ENCODE measurements at regions not wholly inside any gene's neighbourhood (a gene's known extent, or its start where the extent isn't known, plus 50 kb on each side); places are given as distances from the start of the nearest gene placed in this dataset.

DNA sequence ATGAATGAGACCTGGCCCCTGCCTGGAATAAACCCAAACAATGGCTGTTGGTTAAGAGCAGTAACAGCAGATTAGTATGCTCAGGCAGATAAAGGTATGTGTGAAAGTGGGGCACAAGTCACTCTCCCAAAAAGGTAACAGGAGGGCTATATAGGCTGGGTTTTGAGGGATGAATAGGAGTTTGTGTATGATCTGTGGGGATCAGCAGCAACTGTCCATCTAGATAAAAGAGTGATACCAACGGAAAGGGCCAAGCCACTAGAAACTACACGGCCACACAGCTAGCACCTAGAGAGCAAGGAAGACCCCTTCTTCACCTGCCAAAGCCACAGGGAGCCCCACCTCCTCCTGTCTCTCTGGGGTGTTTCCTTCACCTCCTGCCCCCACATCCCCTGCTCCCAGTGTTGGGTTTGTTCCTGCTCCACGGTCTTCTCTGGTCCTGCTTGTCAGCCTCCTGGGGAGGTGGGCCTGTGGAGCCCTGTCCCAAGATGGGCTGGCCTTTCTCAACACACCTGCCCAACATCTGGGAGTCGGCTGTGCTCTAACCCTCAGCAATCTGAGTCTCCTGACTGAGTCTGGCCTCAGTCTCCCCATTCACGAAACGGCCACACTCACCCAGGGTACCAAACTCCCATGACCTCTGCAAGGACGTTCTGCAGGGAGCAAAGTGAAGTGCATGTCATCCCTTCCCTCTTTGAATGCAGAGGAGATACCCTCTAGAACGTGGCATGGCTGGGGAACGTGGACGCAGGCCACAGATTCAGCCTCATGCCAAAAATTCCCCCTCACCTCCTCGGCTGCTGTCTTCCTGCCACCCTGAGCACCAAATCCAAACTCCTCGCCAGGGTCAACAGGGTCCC lies 108.2 kb downstream of the NCOR2 start:
- H3K4me1 ChIP-seq: peaks cover 0 to 52% of the 10 kb centered on the region in 2 donors
- peaks cover 43% of the 10 kb centered on the region for H3K36me3 ChIP-seq
- TF ChIP-seq, protein P1, sequence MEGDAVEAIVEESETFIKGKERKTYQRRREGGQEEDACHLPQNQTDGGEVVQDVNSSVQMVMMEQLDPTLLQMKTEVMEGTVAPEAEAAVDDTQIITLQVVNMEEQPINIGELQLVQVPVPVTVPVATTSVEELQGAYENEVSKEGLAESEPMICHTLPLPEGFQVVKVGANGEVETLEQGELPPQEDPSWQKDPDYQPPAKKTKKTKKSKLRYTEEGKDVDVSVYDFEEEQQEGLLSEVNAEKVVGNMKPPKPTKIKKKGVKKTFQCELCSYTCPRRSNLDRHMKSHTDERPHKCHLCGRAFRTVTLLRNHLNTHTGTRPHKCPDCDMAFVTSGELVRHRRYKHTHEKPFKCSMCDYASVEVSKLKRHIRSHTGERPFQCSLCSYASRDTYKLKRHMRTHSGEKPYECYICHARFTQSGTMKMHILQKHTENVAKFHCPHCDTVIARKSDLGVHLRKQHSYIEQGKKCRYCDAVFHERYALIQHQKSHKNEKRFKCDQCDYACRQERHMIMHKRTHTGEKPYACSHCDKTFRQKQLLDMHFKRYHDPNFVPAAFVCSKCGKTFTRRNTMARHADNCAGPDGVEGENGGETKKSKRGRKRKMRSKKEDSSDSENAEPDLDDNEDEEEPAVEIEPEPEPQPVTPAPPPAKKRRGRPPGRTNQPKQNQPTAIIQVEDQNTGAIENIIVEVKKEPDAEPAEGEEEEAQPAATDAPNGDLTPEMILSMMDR (IDR thresholded peaks at IDR 0.05): no peak
- H3K27ac ChIP-seq: no peak overlapping the region
- no peaks in the 10 kb centered on the region for H3K9me3 ChIP-seq
- no peak overlapping the region for H3K4me3 ChIP-seq
- DNase-seq (ENCODE audit: low spot score): no peak
- no peaks in the 10 kb centered on the region for H3K27me3 ChIP-seq

DNA sequence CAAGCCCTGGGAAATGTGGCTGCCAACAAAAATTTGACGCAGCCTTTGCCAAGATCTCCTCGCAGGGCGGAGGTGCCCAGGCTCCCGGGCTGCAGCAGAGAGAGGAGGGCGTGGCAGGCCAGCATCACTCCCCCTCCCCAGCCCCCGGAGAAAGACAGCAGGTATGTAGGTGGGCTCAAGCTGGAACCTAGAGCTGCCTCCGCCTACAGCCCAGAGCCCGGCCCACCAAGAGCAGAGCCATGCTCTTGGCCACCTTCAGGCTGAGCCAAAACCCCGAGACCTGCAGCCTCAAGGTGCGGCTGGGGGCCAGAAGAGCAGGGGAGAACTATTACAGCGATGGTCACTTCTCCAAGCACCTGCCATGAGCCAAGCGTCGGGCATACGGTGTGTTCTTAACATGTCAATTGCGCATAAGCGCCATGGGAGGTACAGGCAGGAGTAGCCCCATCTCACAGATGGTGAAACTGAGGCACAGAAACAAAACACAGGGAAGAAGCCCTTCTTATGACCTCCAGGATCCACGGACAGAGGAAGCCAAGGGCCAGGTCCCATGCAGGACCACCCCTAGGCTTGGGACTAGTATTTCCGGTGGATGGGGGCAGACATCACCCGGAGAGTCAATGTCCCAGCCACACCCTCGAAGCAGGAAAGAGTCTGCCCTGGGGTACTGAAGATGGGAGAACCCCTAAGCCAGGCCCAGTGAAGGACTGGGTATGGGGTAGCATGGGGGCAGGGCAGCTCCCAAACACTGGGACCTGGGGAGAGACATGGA lies 109.0 kb downstream of the NCOR2 start:
- TF ChIP-seq, protein P1 (IDR thresholded peaks at IDR 0.05): no peak
- H3K9me3 ChIP-seq: no peaks in the 10 kb centered on the region
- peaks cover 37% of the 10 kb centered on the region for H3K36me3 ChIP-seq
- no peaks in the 10 kb centered on the region for H3K27me3 ChIP-seq
- no peak for DNase-seq (ENCODE audit: low spot score)
- no peak overlapping the region for H3K4me3 ChIP-seq
- peak overlapping the region; percentile 90 to 93 for H3K27ac ChIP-seq
- H3K4me1 ChIP-seq: peaks cover 0 to 53% of the 10 kb centered on the region in 2 donors

DNA sequence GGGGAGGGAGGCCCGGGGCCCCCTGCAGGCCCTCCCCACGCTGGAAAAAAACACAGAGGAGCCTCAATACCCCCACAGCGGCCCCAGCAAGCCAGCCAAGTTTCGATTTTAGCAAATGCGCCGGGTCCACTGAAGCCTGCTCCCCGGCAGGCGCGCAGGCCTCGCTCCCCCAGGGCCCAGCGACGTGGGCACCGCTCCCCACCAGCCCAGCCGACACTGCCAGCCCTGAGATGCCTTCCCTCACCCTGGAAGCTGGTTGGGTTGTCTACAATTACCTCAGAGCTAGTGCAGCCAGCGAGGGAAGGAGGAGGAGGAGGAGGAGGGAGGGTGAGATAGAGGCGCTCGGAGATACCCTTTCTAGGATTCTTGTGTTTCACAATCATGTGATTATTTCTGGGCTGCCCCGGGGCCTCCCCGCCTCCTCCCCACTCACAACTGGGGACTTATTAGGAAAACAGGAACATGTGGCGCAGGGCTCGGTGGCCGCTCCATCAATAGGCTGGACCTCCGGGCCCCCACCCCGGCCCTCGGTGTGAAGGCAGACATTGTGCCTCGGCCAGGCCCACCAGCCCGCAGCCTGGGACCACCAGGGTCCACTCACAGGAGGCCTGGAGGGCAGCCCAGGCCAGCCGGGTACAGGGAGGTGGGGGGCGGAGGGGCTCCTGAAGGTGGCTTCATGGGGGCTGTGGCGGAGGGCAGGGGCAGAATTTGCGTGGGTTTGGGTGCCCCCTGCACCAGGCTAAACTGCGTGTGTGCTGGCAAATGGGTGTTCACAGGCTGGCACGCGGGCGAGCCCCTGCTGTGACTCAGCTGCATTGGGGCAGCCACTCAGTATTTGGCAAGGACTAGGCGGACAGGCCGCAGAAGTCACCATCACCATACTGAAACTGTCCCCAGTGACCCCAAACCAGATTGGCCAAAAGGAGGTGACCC lies 109.9 kb downstream of the NCOR2 start:
- Histone ChIP-seq H3K4me1 (peaks cover 0 to 62% of the 10 kb centered on the region in 2 donors), H3K36me3 (peaks cover 34% of the 10 kb centered on the region)
- TF ChIP-seq, protein P1 (IDR thresholded peaks at IDR 0.05): no peak

DNA sequence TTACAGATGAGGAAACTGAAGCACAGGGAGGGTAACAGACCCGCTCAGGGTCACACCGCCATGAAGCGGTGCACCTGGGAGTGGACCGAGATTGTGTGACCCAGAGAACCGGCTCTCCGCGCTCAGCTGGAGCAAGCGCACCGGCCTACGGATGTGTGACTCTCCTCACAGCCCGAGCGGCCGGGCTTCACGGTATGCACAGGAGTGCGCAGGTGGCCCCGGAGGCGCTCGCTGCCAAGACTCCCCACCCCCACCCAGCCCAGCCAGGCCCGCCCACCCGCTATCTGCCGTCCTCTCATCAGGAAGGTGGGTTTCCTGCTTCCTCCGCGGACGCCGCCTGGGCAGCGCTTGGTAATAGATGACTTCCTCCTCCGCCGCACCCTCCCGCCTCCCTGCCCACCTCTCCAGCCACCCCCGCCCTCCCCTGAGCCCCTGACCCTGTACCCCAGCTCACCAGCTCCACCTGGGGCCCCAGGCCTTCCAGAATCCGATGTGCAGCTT lies 110.7 kb downstream of the NCOR2 start:
- Histone ChIP-seq H3K4me3 (peak overlapping the region in 1 of 2 donors; percentile 37), H3K27me3 (no peaks in the 10 kb centered on the region), H3K36me3 (peaks cover 30% of the 10 kb centered on the region), H3K9me3 (no peaks in the 10 kb centered on the region), H3K4me1 (peaks cover 0 to 70% of the 10 kb centered on the region in 2 donors), H3K27ac (peak overlapping the region; percentile 90 to 93)
- no peak for DNase-seq (ENCODE audit: low spot score)
- TF ChIP-seq, protein P1 (IDR thresholded peaks at IDR 0.05): no peak

More for the DNA sequence above, 109.9 kb downstream of the NCOR2 start:
- Histone ChIP-seq H3K9me3 (no peaks in the 10 kb centered on the region), H3K27ac (peak overlapping the region; percentile 90 to 93), H3K27me3 (no peaks in the 10 kb centered on the region), H3K4me3 (peak overlapping the region in 1 of 2 donors; percentile 37)
- DNase-seq (ENCODE audit: low spot score): peak; percentile 96

DNA sequence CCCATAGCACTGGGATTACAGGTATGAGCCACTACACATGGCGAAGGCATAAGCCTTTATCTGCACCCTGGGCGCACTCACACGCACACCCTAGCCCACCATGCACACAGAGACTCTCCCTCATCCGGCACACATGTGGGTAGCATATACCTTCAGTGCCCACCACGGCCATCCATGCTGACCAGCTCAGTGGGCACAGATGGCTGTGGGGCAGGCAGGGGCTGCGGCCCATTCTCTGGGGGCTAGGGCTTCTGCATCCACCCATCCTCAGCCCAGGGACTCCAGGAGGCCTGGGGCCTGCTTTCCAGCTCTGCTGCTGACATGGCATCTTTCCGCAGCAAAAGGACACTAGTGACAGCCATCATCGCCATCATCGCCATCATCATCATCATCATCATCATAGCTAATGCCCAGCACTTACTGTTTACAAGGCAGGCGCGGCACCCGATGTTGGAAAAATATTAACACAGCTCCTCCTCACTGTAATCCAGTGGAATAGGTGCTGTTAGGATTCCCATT lies 111.2 kb downstream of the NCOR2 start:
- TF ChIP-seq, protein P1 (IDR thresholded peaks at IDR 0.05): no peak
- Histone ChIP-seq H3K4me1 (peaks cover 0 to 72% of the 10 kb centered on the region in 2 donors), H3K36me3 (peaks cover 26% of the 10 kb centered on the region), H3K27ac (peak overlapping the region in 1 of 2 donors; percentile 90), H3K4me3 (no peak overlapping the region), H3K9me3 (no peaks in the 10 kb centered on the region), H3K27me3 (no peaks in the 10 kb centered on the region)
- no peak for DNase-seq (ENCODE audit: low spot score)

Measured in right atrium auricular region (tissue), 2 donors.